GM10266 (cell line): ENCODE measurements at regions not wholly inside any gene's neighbourhood (a gene's known extent, or its start where the extent isn't known, plus 50 kb on each side); places are given as distances from the start of the nearest gene placed in this dataset.

ENCODE experiments used
- DNase-seq: peaks from one replicate; pipeline ENCODE4 v3.0.0; 2012; ENCODE audit errors: extremely low spot score
- TF ChIP-seq, protein P1 (sequence below): IDR thresholded peaks from 2 replicates; pipeline ENCODE4 v1.5.1; 2012; ENCODE audit warnings: mild to moderate bottlenecking, low read depth; ENCODE audit not compliant: control insufficient read depth, insufficient read depth; ENCODE audit errors: missing control alignments

DNA sequence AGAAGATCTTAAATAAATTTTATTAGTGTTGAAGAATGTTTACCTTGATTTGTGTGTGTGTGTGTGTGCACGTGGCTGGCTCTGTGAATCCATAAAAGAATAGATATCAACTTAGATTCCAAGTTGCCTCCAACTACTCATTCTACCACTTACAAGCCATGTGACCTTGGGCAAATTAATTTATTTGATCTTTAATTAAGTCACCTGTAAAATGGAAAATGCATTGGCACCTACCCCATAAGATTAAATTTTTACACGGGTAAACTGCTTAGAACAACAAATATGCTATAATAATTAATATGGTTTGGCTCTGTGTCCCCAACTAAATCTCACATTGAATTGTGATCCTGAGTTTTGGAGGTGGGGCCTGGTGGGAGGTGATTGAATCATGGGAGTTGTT is 604.9 kb upstream of the NRG3 start:
- TF ChIP-seq, protein P1, sequence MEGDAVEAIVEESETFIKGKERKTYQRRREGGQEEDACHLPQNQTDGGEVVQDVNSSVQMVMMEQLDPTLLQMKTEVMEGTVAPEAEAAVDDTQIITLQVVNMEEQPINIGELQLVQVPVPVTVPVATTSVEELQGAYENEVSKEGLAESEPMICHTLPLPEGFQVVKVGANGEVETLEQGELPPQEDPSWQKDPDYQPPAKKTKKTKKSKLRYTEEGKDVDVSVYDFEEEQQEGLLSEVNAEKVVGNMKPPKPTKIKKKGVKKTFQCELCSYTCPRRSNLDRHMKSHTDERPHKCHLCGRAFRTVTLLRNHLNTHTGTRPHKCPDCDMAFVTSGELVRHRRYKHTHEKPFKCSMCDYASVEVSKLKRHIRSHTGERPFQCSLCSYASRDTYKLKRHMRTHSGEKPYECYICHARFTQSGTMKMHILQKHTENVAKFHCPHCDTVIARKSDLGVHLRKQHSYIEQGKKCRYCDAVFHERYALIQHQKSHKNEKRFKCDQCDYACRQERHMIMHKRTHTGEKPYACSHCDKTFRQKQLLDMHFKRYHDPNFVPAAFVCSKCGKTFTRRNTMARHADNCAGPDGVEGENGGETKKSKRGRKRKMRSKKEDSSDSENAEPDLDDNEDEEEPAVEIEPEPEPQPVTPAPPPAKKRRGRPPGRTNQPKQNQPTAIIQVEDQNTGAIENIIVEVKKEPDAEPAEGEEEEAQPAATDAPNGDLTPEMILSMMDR, result no peak
- no peak for DNase-seq

- TF ChIP-seq, protein P1, result no peak
Measured at GRCh38 chr10:81280497-81281479, 594.2 kb upstream of the NRG3 start.

GRCh38 chr10:81288544-81288943 is 586.5 kb upstream of the NRG3 start:
- no peak for DNase-seq

More at GRCh38 chr10:81280497-81281479, 594.2 kb upstream of the NRG3 start:
- no peak for DNase-seq

DNA sequence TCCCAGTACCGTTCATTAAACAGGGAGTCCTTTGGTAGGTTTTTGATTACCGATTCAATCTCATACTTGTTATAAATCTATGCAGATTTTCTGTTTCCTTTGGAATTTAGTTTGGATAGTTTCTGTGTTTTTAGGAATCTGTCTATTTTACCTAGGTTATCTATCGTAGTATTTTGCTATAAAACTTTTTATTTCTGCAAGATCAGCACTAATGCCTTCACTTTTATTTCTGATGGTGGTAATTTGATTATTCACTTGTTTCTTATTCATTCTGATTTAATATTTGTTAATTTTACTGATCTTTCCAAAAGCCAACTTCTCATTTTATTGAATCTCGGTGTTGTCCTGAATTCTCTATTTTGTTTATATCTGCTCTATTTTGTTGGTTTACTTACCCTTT is 577.7 kb upstream of the NRG3 start:
- TF ChIP-seq, protein P1, result no peak
- no peak for DNase-seq

More at GRCh38 chr10:81288544-81288943, 586.5 kb upstream of the NRG3 start:
- TF ChIP-seq, protein P1, result no peak

GRCh38 chr10:81303656-81304055 is 571.3 kb upstream of the NRG3 start:
- DNase-seq, result no peak
- TF ChIP-seq, protein P1, result no peak

- TF ChIP-seq, protein P1, result no peak
- no peak for DNase-seq
Measured at GRCh38 chr10:81306971-81307782, 567.8 kb upstream of the NRG3 start.
